GM19324 (cell line): ENCODE measurements at regions not wholly inside any gene's neighbourhood (a gene's known extent, or its start where the extent isn't known, plus 50 kb on each side); places are given as distances from the start of the nearest gene placed in this dataset.
A peak's percentile ranks its signal among the peaks of the same experiment; 100 is the strongest.
"Not testable (repeated sequence)": the region's sequence is repeated elsewhere in the genome, so short reads cannot be mapped to it uniquely, and the experiment has no call there.

Experiments used
- ATAC-seq: cut with Tn5 transposase; IDR thresholded peaks from one replicate; pipeline ENCODE4 v1.9.1; 2021; ENCODE audit warnings: mild to moderate bottlenecking, moderate library complexity; ENCODE audit not compliant: unreplicated experiment, low FRiP score

DNA sequence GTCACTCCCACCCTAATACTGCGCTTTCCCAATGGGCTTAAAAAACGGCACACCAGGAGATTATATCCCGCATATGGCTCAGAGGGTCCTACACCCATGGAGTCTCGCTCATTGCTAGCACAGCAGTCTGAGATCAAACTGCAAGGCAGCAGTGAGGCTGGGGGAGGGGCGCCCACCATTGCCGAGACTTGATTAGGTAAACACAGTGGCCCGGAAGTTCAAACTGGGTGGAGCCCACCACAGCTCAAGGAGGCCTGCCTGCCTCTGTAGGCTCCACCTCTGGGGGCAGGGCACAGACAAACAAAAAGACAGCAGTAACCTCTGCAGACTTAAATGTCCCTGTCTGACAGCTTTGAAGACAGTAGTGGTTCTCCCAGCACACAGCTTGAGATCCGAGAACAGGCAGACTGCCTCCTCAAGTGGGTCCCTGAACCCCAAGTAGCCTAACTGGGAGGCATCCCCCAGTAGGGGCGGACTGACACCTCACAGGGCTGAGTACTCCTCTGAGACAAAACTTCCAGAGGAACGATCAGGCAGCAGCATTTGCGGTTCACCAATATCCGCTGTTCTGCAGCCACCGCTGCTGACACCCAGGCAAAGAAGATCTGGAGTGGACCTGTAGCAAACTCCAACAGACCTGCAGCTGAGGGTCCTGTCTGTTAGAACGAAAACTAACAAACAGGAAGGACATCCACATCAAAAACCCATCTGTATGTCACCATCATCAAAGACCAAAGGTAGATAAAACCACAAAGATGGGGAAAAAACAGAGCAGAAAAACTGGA is 1085.6 kb upstream of the FANCL start:
- ATAC-seq: not testable (repeated sequence)

- no peak for ATAC-seq
Measured at GRCh38 chr2:59322870-59323269, 1081.7 kb upstream of the FANCL start.

GRCh38 chr2:59322005-59322404 is 1080.9 kb upstream of the FANCL start:
- no peak for ATAC-seq

- ATAC-seq: no peak
Measured at GRCh38 chr2:59314031-59314766, 1073.1 kb upstream of the FANCL start.

DNA sequence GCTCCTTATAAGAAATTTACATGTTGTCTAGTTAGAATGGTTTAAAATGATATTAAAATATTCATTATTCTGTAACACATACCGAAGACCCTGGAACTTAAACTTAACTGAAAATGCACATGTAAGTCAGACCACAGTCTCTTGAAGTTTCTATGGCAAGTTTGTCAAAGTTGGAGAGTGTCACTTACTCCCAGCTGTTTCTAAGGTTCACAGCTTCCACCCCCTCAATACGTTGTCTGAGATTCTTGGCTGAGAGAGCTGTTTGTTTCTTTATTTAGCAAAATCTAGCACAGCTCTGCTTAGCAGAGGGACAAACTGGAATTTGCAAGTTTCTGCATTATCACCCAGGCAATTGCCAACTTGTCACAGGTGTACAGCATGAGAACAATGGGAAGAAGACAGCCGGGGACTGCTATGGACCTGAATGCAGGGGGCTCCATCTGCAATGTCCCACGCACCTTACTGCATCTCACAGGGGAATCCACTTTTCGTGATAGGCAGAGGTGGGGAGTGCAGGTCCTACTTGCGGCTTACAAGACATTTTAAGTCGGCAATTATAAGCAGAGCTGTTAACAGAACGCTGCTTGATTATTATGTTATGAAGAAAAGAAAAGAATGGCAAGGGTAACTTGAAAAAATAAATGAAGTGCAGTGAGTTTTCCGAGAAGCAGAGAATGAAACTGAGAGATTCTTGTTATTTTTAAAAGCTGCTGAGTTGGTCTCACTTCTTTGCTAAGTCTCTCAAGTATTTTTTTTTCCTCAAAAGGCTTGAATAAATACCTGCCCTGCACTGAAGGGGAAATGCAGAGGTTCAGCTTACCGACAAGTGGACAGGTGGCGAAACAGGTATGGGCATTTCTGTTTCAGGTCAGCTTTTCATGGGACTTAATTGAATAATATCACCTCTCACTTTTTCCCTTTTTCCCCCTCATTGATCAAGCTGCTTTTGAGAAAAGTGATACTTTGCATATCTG is 1072.1 kb upstream of the FANCL start:
- ATAC-seq: no peak

DNA sequence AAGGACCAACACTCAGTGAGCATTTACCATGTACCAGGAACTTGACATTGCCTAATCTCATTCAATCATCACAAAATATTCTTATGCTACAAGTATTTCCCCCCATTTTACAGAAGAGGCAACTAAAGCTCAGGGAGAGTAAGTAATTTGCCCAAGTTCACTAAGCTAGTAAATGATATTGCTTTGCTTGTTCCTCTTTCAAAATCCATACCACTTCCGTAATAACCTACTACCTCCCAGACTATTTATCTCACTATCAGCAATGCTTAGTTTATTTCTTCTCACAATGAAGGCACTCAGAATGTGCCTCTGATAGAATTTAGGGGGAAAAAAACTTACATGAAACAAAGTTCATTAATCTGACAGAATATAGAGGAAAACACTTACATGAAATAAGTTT is 1070.9 kb upstream of the FANCL start:
- ATAC-seq: no peak

DNA sequence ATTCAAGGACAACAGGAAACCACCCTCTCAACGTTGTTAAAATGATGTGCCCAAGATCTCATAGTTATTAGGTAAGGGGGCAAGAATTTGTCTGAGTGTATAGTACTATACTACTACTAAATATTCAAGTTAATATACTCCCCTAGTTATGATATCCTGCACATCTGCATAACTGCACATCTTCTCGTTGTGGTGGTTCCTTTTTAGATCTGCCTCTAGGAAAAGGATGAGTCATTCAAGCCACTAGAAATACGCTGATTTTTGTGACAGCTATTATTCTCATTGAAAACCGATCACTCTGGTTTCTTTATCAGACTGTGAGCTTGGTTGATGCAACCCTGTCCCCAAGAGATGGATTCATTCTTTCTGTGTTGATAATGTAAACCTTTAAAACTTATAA is 1067.0 kb upstream of the FANCL start:
- ATAC-seq: no peak

- no peak for ATAC-seq
Measured at GRCh38 chr2:59307196-59307595, 1066.1 kb upstream of the FANCL start.

DNA sequence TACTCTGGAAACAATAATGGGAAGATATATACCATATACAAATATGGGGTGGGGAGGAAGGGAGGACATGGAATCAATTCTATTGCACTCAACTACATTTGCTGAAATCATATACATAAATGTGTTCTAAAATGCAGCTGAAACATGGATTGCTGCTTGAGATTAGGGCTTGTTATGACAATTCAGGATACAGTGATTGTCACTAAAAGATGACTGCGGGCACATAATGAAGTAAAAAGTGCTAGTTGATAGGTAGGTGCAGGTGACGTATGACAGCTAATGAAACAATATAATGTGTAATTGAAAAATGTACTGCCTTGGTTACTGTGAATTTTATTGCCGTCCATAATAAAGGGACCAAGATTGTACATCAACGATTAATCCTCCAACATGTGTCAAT is 1062.1 kb upstream of the FANCL start:
- no peak for ATAC-seq

GRCh38 chr2:59302683-59303082 is 1061.6 kb upstream of the FANCL start:
- no peak for ATAC-seq

DNA sequence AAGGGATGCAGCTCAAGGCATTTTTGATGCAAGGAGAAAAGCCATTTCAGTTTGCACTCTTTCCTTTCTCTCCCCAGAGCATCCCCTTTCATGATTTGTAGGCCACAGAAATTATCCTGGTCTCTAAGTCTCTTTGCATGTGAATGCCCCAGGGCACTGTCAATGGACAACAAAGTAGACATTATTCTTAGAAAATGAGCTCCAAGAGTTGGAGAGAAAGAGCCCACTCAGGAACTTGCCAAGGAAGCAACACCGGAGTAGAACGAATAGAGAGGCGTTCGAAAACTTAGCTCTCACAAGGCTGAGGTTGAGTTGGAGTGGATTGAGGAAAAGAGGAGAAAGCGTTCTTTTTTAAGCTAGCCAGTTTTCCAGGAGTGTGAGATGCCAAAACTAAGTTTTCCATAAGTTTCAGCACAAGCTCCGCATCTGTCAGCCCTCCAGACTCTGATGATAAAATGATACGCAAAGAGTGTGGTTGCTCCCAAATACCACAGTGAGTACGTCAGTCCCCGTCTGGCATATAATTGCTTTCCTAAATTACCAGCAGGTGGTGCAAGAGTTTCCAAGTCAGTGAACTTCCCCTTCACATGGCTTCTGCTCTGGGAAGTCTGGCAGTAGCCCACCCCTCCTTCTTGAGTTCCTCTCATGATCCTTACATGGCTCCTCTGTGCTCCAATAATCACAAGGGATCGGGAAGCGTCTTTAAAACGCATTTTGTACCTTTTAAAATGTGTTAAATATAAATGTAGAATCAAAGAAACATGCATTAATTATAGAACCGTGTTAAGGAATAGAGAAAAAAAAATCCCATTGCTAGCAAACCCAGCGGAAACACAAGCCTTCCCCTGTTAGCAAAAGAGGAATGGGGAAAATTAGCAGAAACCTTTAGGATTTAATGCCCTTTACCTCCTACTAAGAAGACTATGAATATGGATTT is 1060.6 kb upstream of the FANCL start:
- peak; percentile 75 for ATAC-seq

- ATAC-seq: no peak
Measured at GRCh38 chr2:59297816-59298215, 1056.7 kb upstream of the FANCL start.

- ATAC-seq: no peak
Measured at GRCh38 chr2:59296279-59296678, 1055.2 kb upstream of the FANCL start.

- no peak for ATAC-seq
Measured at GRCh38 chr2:59295524-59296162, 1054.5 kb upstream of the FANCL start.

DNA sequence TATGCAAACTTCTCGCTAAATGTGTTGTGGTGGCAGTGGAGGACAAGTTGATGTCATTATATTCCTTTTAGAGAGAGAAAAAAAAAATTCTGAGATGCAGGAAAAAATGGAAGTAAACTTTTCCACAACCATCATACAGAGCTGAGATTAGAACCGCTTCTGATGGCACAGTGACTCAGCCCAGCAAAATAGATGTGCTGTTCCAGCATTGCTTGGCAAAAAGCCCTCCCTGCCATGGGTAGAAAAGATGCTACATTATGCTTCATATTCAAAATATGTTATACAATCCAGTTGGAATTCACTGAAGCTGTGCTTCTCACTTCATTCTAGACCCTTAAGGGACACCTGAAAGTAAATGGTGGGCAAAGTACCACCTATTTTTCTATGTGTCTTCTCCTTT is 1047.6 kb upstream of the FANCL start:
- no peak for ATAC-seq

DNA sequence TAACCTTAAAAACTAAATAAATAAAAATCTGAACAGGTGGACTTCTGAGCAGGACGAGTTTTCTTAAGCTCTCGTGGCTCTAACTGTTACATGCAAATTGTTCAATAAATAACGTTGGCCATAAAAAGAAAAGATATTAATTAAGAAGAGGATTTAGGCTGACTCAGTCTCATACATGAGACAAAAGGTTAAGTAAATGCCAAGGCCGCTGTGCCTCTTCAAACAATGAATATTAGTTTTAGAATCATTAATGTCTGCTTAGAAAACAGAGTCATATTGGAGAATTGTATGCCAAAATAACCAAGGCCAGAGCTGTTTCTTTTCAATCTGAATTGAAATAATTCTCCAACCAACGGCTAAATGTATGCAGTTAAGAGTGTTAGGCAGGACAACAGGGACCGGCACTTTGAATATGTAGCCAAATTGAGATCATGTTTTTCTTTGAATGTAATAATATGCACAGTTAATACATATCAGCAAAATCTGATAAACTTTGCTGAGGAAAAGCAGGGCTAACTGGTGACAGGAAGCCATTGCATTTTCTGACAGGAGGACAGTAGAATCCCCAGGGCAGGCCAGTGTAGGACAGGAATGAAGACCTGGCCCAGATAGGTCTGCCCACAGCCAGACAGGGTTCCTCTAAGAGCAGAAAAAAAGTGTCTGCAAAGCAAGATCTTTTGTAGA is 1041.4 kb upstream of the FANCL start:
- no peak for ATAC-seq

- ATAC-seq: no peak
Measured at GRCh38 chr2:59277671-59278070, 1036.5 kb upstream of the FANCL start.

- ATAC-seq: no peak
Measured at GRCh38 chr2:59276917-59277316, 1035.8 kb upstream of the FANCL start.

GRCh38 chr2:59276033-59276432 is 1034.9 kb upstream of the FANCL start:
- ATAC-seq: no peak
